Stimulated activated CD4-positive, alpha-beta T cell treated with anti-CD3 and anti-CD28 coated beads, TNF-alpha, amount 100 ng/mL, for 1 hour (primary cell): ENCODE measurements at regions not wholly inside any gene's neighbourhood (a gene's known extent, or its start where the extent isn't known, plus 50 kb on each side); places are given as distances from the start of the nearest gene placed in this dataset.
"Not testable (repeated sequence)": the region's sequence is repeated elsewhere in the genome, so short reads cannot be mapped to it uniquely, and the experiment has no call there.

ENCODE experiments used
- DNase-seq, 3 donors: peaks; one replicate each; pipeline ENCODE4 v3.0.0-alpha.2; 2020; ENCODE audit warnings: low read depth in 3 of 3, low spot score in 1 of 3

DNA sequence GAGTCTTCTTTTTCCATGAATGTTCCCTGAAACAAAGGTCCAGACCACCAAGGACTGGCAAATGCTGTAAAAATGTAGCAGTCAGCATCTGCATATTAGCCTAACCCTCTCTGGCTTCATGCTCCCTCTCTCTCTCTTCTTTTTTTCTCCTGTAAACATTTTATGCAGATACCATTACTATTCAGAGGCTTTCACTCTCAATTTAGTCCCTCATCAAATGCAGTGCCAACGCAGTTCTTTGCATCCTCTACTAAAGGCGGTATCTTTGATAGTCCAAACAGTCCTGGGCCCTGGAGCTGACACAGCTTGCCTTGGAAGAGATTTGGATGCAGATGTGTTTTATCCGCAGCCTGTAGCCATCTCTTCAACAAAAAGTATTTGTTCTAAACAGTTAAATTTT lies 167.1 kb upstream of the MMS22L start:
- no peak for DNase-seq

GRCh38 chr6:97456070-97456469 lies 173.1 kb upstream of the MMS22L start:
- DNase-seq, result no peak

DNA sequence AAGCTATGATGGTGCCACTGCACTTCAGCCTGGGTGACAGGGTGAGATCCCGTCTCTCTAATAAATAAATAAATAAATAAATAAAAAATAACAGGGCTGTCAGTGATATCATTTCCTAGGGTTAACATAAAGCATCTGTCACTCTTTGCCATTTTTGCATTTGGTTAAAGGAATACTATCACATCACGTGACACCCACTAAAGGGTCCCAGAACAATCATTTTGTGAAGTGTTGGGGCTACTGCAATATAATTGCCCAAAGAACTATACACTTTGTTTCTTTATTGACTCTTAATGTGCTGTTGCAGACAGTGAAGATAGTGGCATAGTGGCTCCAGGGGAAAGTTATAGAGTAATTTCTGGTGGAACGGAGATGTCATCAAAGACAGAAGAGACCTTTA lies 176.5 kb upstream of the MMS22L start:
- no peak for DNase-seq

- no peak for DNase-seq
Measured at GRCh38 chr6:97459986-97460385, 177.0 kb upstream of the MMS22L start.

GRCh38 chr6:97460394-97461080 lies 177.5 kb upstream of the MMS22L start:
- DNase-seq, result no peak

DNA sequence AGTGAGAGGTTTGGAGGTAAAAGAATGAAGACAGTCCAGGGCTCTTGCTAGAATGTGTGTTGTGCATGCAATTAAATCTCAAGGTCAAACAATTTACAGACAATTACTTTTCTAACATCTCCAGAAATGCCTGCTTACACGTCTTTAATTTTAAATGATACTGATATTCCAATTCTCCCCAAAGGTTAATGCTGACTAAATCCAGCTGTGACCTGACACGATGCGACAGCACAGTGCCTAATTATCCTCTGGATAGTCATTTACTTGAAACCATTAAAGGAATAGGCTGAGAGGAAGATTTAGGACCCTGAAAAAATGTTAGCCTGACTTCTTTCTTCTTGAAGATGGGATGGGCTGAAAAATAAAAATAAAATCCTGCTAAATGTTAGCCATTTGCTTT lies 178.2 kb upstream of the MMS22L start:
- no peak for DNase-seq

GRCh38 chr6:97462031-97462430 lies 179.0 kb upstream of the MMS22L start:
- no peak for DNase-seq

- no peak for DNase-seq
Measured at GRCh38 chr6:97462938-97463598, 180.1 kb upstream of the MMS22L start.

- no peak for DNase-seq
Measured at GRCh38 chr6:97465877-97466561, 183.0 kb upstream of the MMS22L start.

GRCh38 chr6:97468981-97469380 lies 186.0 kb upstream of the MMS22L start:
- no peak for DNase-seq

- no peak for DNase-seq
Measured at GRCh38 chr6:97469451-97469850, 186.4 kb upstream of the MMS22L start.

GRCh38 chr6:97470322-97470721 lies 187.3 kb upstream of the MMS22L start:
- DNase-seq, result no peak

- no peak for DNase-seq
Measured at GRCh38 chr6:97473979-97474378, 191.0 kb upstream of the MMS22L start.

GRCh38 chr6:97497713-97498331 lies 214.8 kb upstream of the MMS22L start:
- peak in 1 of 3 donors; percentile 27 for DNase-seq

GRCh38 chr6:97501853-97502252 lies 218.8 kb upstream of the MMS22L start:
- no peak for DNase-seq

DNA sequence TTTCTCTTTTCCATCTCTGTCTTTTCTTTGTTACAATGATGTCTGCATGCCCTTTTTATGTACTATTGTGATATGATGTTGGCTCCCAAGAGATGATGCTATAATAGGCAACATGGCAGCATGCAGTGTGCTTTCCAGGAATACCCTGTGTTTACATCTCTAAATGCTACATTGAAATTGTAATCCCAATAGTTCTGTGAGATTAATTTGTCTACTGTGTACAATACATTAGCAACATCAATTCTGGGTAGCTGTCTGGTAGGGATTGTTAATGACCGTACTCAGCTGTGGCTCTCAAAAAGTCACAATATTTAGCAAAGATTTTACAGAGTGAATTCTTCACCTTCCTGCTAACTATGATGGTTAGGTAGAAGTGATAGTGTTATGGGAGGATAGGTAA lies 225.6 kb upstream of the MMS22L start:
- DNase-seq, result no peak

DNA sequence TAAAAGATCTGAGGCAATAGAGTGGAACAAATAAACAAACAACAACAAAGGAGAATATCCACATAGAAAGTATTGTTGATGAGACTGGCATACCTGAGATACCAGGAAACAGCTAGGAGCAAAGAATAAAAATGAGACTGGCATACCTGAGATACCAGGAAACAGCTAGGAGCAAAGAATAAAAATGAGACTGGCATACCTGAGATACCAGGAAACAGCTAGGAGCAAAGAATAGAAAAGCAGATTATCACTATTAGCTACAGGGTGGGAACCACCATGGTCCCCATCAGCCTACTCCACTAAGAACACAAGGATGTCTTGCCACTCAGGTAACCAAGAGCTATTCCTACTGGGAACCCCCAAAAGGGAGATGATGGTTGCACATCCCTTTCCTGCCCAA lies 230.2 kb upstream of the MMS22L start:
- DNase-seq, result not testable (repeated sequence)

GRCh38 chr6:97524811-97525210 lies 241.8 kb upstream of the MMS22L start:
- DNase-seq, result no peak

- DNase-seq, result no peak
Measured at GRCh38 chr6:97535800-97536199, 252.8 kb upstream of the MMS22L start.

GRCh38 chr6:97548354-97548753 lies 265.3 kb upstream of the MMS22L start:
- no peak for DNase-seq

GRCh38 chr6:97557355-97557754 lies 274.3 kb upstream of the MMS22L start:
- DNase-seq, result no peak

GRCh38 chr6:97563529-97563928 lies 280.5 kb upstream of the MMS22L start:
- no peak for DNase-seq
